NCI-H2196 (cell line): ENCODE measurements at regions not wholly inside any gene's neighbourhood (a gene's known extent, or its start where the extent isn't known, plus 50 kb on each side); places are given as distances from the start of the nearest gene placed in this dataset.
"Not testable (repeated sequence)": the region's sequence is repeated elsewhere in the genome, so short reads cannot be mapped to it uniquely, and the experiment has no call there.

Source experiments
- DNase-seq: peaks from one replicate; lab custom pipeline; 2025; ENCODE audit not compliant: unreplicated experiment; lab: John Stamatoyannopoulos, UW

GRCh38 chr6:58342287-58342686 is 1024.9 kb downstream of the PRIM2 start:
- DNase-seq = not testable (repeated sequence)

DNA sequence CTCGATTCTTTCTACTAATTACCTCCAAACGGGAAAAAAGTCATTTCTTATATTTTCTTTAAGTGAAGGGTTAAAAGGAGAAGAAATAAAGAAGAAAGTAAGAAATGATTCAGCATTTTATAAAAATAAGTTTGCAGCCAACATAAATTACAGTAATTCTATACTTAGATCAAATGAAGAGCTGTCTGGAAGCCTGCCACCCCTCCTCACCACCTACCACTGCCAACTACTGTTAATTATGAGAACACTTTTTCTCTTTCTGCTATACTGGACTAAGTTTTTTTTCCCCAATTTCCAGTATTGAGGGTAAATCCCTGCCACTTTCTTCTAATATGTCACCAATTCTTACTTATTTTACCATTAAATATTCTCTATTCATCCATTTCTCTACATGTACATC is 1030.1 kb downstream of the PRIM2 start:
- not testable (repeated sequence) for DNase-seq

GRCh38 chr6:58351619-58352018 is 1034.2 kb downstream of the PRIM2 start:
- DNase-seq = not testable (repeated sequence)

GRCh38 chr6:58358452-58358851 is 1041.0 kb downstream of the PRIM2 start:
- DNase-seq = not testable (repeated sequence)

GRCh38 chr6:58365856-58366255 is 1048.4 kb downstream of the PRIM2 start:
- not testable (repeated sequence) for DNase-seq

GRCh38 chr6:58406659-58407058 is 1089.2 kb downstream of the PRIM2 start:
- not testable (repeated sequence) for DNase-seq

GRCh38 chr6:58419321-58419720 is 1101.9 kb downstream of the PRIM2 start:
- DNase-seq = no peak
